HG03066 (cell line): ENCODE measurements at regions not wholly inside any gene's neighbourhood (a gene's known extent, or its start where the extent isn't known, plus 50 kb on each side); places are given as distances from the start of the nearest gene placed in this dataset.
A peak's percentile ranks its signal among the peaks of the same experiment; 100 is the strongest.
"Not testable (repeated sequence)": the region's sequence is repeated elsewhere in the genome, so short reads cannot be mapped to it uniquely, and the experiment has no call there.

Experiments used
- ATAC-seq: cut with Tn5 transposase; IDR thresholded peaks from one replicate; pipeline ENCODE4 v1.9.1; 2021; ENCODE audit warnings: low read depth; ENCODE audit not compliant: unreplicated experiment

DNA sequence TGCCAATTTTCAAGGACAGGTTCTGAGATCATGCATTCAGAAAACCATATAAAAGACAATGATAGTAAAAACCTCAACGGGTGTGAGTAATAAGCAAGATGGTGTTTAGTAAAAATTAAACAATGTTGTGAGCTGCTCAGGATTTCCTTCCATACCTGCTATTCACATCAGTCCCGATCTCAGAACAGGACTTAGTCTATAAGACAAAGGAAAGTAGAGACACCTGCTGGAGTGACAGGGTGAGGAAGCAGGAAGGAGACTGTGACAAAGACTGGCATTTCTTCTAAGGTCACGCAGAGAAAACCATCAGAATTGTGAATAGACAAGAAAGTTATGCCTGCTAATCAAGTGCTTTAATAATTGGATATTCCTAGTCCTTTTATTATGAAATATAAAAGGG lies 648.0 kb downstream of the DACH1 start:
- ATAC-seq = no peak

DNA sequence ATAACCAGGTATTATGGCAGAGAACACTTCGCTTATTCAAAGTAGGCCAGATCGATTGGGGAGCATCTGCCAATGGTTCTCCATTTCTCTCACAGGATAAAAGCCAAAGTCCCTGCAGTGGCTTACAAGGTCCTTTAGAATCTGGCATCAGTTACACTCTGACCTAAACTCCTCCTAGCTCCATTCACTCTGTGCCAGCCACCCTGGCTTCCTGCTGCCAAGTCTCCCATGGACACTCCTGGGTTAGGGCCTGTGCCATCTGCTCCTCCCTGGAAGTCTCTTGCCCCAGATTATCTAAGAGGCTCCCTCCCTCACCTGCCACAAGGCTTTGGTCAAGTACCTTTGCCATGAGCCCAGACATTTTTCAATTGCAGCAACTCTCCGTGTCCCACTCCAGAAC lies 649.2 kb downstream of the DACH1 start:
- no peak for ATAC-seq

DNA sequence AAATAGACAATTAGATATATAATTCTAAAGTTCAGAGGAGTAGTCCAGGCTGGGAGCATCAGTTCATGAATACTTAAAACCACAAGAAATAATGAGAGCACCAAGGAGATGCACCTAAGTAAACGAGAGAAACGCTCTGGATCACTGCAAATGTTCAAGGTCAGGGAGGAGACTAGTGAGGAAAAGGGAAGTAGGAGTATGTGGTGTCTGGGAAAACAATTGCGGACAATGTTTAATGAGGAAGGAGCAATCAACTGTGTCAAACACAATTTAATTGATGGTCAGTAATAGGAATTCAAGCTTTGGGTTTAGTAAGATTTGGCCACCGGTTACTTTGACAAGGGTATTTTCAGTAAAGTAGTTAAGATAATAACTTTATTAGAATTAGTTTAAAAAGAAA lies 652.2 kb downstream of the DACH1 start:
- no peak for ATAC-seq

DNA sequence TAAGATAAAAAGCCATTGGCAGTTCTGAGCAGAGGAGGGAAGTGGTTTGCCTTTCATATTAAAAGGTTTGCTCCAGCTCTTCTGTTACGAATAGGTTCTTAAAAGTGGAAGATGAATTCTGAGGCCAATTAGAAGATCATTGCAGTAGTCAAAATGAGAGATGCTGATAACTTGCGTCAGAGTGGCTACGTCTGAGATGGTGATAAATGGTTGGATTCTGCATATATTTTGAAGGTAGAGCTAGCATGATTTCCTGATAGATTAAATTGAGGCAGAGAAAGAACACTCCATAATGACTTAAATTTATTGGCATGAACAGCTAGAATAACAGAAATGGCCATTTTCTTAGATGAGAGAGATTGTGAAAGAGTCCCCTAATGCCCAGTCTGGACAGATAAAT lies 652.6 kb downstream of the DACH1 start:
- ATAC-seq = no peak

DNA sequence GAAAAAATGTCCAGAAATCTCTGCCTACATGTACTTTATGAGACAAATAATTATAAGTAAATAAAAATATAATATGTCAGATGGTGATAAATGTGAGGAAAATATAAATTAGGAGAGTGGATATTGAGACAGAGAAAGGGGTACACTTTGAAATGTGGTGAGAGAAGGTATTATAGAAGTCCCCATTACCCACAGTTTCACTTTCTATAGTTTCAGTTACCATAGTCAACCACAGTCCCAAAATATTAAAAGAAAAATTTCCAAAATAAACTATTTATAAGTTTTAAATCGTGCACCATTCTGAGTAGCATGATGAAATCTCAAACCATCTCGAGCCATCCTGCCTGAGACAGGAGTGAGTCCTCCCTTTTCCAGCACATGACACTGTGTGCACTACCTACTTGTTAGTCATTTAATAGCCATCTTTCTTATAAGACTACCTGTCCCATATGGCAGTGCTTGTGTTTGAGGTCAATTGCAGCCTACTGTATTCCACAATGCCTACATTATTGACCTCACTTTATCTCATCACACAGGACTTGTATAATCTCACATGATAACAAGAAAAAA lies 653.7 kb downstream of the DACH1 start:
- peak; percentile 52 for ATAC-seq

DNA sequence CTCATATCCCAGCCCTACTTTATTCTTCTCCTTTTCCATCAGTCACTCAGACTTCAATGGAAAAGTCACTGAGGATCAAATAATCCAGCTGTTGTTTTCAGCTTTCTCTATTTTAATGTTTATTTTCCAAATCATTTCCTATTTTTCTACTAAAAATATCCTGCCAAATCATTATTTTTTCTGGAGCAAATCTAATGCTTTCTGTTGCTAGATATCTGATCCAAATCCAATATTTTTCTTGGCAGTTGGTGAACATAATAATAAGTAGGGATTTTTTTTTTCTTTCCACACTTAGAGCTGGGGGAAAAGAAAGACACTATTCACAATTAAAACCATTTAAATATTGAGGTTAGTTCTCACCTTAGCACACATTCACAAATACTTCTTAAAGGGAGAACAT lies 656.1 kb downstream of the DACH1 start:
- no peak for ATAC-seq

DNA sequence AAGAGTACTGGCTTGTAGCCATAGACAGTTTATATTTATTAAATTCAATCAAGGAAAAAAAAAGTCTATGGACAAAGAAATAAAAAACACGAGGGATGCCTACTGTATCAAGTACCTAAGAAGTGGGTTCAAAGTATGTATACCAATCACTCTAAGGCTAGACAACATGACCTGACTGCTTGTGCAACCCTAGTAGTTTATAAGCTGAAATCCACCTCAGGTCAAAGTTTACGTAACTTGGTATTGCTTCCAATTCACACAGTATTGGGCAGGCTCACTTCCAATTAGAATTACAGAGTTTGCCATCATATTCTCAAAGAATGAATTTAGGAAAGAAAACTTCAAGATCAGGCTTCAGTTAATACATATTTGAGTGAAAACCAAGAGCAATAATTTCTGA lies 657.8 kb downstream of the DACH1 start:
- ATAC-seq = no peak

DNA sequence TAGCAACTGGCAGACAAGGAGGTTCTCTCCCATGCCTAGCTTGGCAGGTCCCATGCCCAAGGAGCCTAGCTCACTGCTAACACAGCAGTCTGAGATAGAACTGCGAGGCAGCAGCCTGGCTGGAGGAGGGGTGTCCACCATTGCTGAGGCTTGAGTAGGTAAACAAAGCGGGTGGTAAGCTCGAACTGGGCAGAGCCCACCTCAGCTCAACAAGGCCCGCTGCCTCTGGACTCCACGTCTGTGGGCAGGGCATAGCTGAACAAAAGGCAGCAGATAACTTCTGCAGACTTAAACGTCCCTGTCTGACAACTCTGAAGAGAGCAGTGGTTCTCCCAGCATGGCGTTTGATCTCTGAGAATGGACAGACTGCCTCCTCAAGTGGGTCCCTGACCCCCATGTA lies 682.4 kb downstream of the DACH1 start:
- not testable (repeated sequence) for ATAC-seq

DNA sequence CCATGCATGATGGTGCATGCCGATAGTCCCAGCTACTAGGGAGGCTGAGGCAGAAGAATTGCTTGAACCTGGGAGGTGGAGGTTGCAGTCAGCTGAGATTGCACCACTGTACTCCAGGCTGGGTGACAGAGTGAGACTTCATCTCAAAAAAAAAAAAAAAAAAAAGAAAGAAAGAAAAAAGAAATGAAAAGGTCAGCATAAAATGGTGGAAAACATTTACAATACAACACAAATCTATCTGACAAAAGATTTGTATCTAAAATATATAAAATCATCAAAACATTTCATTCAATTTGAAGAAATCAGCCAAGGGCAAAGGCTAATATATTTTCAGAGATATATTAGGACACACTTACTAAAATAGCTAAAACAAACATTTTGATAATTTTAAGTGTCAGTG lies 683.7 kb downstream of the DACH1 start:
- not testable (repeated sequence) for ATAC-seq

DNA sequence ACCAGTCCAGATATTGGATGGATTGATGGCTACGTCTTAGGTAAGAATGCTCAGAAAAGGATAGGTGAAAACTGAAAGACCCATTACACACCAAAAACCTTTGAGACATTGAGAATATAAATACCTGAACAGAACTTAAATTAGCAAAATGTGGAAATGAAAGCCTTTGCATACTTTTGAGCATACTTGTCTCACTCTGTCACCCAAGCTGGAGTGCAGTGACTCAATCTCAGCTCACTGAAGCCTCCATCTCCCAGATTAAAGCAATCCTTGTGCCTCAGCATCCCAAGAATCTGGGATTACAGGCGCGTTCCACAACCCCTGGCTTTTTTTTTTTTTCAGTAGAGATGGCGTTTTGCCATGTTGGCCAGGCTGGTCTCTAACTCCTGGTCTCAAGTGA lies 695.3 kb downstream of the DACH1 start:
- ATAC-seq = no peak

DNA sequence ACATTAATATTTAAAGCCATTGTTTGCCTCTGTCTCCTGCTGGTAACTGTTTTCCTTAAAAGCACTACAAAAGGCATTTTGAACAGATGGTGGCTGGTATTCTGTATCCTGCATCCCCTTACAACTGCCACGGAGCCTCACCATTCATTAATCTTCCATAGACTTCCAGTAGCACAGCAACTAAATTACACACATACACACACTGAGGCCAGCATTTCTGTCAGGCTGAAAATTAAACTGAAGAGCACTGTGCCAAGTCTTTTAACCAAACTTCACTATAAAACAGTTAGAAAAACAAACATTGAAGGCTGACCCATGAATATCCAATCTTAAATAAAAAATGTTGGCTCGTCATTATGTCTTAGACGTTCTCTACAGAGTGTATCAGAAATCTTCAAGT lies 697.8 kb downstream of the DACH1 start:
- no peak for ATAC-seq

DNA sequence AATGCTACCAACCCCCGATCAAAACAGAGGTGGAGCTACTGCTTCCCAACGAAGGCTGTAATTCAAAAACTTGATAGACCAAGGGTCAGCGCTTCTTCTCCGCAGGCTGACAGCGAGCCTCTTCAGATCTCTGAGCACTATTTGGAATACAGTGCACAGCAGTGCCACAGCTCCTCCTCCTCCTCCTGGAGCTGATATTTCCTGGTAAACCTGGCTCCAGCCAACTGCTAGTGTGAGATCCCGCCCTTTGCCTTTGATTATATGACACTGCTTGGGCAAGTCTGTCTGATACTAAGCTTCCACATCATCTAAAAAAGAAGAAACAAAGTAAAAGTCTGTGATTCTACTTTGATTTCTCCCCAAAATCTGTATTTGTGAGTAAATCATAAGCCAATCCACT lies 710.5 kb downstream of the DACH1 start:
- no peak for ATAC-seq

DNA sequence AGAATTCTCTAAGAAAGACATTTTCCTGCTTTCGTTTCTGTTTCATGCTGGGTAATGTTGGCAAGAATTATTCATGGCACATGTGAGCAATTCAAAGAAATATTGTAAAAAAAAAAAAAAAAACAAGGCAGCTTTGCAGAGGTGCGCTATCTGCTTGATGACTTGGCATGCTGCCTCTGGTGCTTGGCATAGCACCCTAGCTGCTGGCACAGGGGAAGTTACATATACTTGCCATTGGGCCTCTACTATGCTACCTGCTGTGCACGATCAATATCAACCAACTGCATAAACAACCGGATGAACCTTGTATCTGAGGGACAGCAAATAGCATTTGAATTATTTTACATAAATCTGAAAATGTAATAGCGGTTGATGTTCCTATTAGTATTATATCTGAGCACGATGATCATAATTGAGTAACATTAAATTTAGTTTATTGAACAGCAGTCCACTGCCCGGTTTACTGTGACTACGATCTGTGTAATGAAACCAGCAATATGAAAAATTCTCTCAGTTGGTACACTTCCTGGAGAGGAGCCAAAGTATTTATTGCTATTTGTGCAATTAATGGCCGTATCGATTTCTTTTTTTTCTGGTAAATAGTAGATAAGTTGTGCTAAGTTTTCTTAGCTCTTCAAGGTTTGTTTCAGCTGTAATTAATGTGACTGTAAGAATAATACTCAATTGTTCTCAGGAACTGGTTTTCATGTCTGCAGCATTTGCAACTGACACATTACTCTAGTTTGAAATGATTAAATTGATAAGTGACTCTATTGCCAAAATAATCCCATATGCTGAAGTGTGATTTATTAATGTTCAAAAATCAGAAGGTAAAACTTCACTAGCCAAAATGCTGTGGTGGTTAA lies 717.3 kb downstream of the DACH1 start:
- ATAC-seq = no peak

DNA sequence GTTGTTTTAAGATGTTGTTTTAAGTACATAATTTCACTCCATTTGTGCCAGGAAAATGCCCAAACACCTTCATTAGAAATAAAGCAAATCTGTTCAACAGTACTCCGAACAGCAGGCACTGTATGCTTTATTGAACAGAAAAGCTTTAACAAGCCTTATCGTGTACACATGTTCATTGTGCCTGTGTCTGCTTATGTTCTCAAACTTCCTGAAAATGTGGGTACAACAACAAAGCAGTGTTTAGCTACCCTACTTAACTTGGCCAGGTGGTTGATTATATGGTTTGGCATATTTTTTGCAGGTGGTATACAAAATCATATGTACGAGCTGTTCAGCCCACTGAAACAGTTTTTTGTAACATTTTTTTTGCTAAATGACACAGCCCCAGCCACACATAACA lies 718.0 kb downstream of the DACH1 start:
- no peak for ATAC-seq

DNA sequence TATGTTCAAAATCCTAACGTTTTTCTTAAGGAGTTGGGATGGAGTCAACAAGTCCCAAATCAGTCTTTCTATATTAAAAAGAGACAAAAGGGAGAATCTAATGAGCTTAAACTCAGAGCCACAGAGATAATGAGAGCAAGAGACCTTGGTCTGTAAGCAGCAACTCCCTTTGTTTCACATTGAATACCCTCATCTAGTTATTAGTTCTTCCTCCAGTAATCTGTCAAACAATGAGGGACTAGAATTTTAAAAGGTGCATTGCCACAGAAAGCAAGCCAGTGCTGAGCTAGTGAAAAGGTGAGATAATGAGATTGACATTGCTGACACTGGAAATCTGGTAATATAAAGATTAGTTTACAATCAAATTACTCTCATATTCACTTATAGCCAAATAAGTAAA lies 718.6 kb downstream of the DACH1 start:
- ATAC-seq = no peak

DNA sequence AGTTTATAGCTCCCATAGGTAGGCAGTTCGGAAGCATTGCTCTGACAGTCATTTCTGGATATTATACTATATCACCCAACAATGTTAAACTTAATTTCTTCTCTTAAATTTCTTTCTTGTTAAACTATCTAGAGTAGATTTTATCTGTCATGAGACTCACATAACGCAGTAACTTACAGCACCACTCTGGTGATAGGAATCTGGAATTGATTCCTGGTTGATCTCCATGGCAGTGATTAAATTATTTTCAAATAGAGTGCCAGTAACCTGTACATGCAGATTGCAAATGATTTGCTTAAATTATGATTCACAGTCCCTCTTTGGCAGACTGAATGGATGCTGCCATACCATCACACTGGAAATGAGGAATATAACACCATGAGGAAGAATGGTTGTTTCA lies 722.1 kb downstream of the DACH1 start:
- ATAC-seq = no peak

DNA sequence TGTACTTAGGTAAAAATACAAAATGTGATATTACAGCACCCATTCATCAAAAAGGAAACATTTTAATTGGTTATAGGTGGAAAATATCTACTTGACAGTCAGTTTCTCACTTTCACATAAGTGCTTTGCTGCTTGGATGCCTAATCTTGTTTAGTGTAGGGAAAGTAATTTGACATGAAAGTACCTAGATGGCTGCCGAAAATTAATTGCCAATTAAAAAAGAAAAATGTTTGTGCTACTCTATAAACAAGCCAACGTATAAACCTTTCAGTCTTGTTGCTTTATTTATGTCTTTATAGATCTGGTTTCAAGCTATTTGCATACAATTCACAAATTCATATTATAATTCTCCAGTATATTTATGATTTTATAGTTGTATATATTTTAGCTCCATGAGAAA lies 729.9 kb downstream of the DACH1 start:
- no peak for ATAC-seq

DNA sequence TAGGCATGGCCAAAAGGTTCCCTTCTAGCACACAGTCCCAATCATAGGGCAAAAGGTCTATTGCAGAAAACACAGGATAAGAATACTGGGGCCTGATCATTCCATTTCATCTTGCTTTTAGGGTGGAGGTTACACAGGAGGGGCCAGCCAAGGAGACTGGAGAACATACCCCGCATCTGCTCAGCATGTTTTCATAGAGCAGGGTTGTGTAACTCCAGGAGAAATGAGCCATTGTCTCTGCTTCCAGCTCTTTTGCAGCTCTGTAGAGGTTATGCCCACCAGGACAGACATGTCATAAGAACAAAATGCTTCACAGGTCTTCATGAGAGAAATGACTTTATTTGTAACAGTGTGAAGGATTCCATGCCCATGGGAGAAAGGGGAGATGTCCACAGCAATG lies 742.8 kb downstream of the DACH1 start:
- ATAC-seq = no peak

DNA sequence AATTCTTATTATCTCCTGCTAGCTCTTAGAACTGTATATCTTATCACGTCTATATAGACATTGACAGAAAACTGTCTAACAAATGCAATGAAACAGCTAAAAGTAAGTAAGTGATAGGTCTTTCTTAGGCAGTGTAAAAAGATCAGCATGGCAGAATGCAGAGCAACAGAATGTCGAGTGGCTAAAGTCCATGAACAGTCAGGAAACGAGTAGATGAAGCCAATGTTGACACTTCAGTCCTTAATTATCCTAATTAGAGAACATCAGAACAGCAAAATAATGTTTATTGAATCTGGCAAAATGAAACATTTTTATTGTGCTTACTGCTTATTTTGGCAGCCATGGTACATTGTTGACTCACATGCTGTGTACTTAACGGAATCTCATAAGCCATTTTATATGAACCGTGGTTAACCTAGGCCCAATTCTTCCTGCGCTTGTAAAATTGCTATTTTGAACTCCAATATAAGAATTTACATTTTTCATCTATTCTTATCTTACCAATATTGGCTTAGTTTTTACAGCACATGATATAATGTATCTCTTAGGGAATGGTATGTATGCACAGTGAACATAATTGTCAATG lies 748.1 kb downstream of the DACH1 start:
- no peak for ATAC-seq

DNA sequence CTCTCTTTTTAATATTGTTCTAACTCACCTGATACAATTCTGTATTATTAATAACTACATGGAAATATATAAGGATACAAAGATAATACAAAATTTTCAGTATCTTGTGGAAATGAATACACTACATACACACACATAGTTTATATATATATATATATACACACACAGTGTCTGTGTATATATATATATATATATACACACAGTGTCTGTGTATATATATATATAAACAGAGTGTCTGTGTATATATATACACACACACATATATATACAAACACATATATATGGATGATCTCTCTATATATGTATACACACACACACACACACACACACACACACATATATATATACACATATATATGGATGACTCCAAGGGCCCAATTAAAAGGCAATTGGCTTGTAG lies 749.1 kb downstream of the DACH1 start:
- no peak for ATAC-seq

DNA sequence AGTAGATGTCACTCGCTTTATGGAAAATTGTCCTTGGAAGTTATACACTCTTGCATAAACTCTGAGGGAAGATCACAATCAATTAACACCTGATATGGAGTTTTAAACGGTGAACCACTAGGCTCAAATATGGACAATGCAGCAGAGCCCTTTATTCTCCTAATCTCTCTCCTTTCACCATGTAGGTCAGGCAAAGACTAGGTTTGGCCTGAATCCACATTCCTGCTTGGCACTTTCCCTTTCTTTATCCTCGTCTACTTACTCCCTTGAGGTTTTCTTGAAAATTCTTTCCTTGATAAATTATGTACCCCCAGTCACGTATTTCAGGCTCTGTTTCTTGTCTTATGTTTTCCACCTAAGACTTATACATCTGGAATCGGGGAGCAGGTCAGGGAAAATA lies 751.7 kb downstream of the DACH1 start:
- no peak for ATAC-seq

DNA sequence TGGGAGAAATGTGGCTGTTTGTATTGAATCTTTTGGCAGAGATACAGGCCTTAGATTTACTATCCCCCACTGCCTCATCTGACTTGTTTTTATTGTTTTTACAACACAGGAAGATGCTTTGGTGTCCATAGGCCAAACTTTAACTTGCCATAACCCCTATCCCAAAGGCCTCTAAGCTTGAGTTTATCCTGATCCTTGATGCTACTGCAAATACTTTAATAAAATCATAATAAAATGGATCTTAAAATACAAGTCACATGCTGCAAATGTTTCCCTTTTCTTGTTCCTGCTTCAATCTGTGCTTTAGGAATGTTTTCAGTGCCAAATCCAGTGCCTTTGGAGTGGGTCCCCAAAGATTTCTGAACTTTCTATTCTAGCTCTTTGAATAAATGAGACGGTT lies 770.6 kb downstream of the DACH1 start:
- no peak for ATAC-seq
